ENCODE measurements at regions not wholly inside any gene's neighbourhood (a gene's known extent, or its start where the extent isn't known, plus 50 kb on each side); places are given as distances from the start of the nearest gene placed in this dataset.

- H3K4me3 ChIP-seq (ENCODE audit: low read depth, low read length): no peak overlapping the region
- TF ChIP-seq CTCF (IDR thresholded peaks at IDR 0.05; ENCODE audit: borderline replicate concordance, insufficient read depth, low read depth, low read length): no peak
Measured at GRCh38 chr11:32331098-32331497, 104.2 kb downstream of the WT1 start.

GRCh38 chr11:32331792-32332191, 103.5 kb downstream of the WT1 start:
- no peak for TF ChIP-seq CTCF (IDR thresholded peaks at IDR 0.05; ENCODE audit: borderline replicate concordance, insufficient read depth, low read depth, low read length)
- H3K4me3 ChIP-seq (ENCODE audit: low read depth, low read length): no peak overlapping the region

- peak overlapping the region; percentile 39 for H3K4me3 ChIP-seq (ENCODE audit: low read depth, low read length)
- no peak for TF ChIP-seq CTCF (IDR thresholded peaks at IDR 0.05; ENCODE audit: borderline replicate concordance, insufficient read depth, low read depth, low read length)
Measured at GRCh38 chr11:32332990-32333319, 102.4 kb downstream of the WT1 start.

GRCh38 chr11:32333320-32333991, 101.9 kb downstream of the WT1 start:
- 0 out of 2 replicates have a peak, but pooled peaks have one; percentile 1 for TF ChIP-seq CTCF (IDR thresholded peaks at IDR 0.05; ENCODE audit: borderline replicate concordance, insufficient read depth, low read depth, low read length)
- peak overlapping the region; percentile 39 for H3K4me3 ChIP-seq (ENCODE audit: low read depth, low read length)

- H3K4me3 ChIP-seq (ENCODE audit: low read depth, low read length): no peak overlapping the region
- TF ChIP-seq CTCF (IDR thresholded peaks at IDR 0.05; ENCODE audit: borderline replicate concordance, insufficient read depth, low read depth, low read length): peak; percentile 42; the same call in 1 of the 2 replicates
Measured at GRCh38 chr11:32334822-32335221, 100.5 kb downstream of the WT1 start.
